OCI-LY3 (cell line): ENCODE measurements at regions not wholly inside any gene's neighbourhood (a gene's known extent, or its start where the extent isn't known, plus 50 kb on each side); places are given as distances from the start of the nearest gene placed in this dataset.

ENCODE experiments used
- H2AFZ ChIP-seq: fragments of 200-600, 300-600 bp; shearing (Covaris generic); 2 replicates; pipeline ENCODE4 v1.6.0; 2014; ENCODE audit warnings: antibody characterized with exemption, low read depth, low read length
- H3K27ac ChIP-seq: fragments of 200-600, 300-600 bp; sonication (generic); 2 replicates; pipeline ENCODE4 v1.5.1; 2014; ENCODE audit warnings: mild to moderate bottlenecking, low read length, moderate library complexity, mixed read lengths
- H3K27me3 ChIP-seq: fragments of 200-600, 300-600 bp; sonication (generic); 2 replicates; pipeline ENCODE4 v1.6.1; 2014; ENCODE audit warnings: low read depth, low read length, mixed read lengths
- H3K36me3 ChIP-seq: fragments of 200-600, 300-600 bp; sonication (generic); replicated peaks from 2 replicates; pipeline ENCODE3; 2014; ENCODE audit warnings: low read depth, low read length, mixed read lengths
- H3K4me1 ChIP-seq: fragments of 300-600, 200-600 bp; sonication (generic); 2 replicates; pipeline ENCODE4 v1.6.1; 2014; ENCODE audit warnings: low read length, mixed read lengths
- H3K4me2 ChIP-seq: fragments of 200-600, 300-600 bp; sonication (generic); 2 replicates; pipeline ENCODE4 v1.6.1; 2014; ENCODE audit warnings: low read length, mixed read lengths
- H3K4me3 ChIP-seq: fragments of 300-600, 200-600 bp; sonication (generic); 2 replicates; pipeline ENCODE4 v1.5.1; 2014; ENCODE audit warnings: antibody characterized with exemption, mild to moderate bottlenecking, low read length, moderate library complexity
- H3K79me2 ChIP-seq: fragments of 300-600, 200-600 bp; shearing (Covaris generic); 2 replicates; pipeline ENCODE4 v1.6.1; 2014; ENCODE audit warnings: mild to moderate bottlenecking, low read length, mixed read lengths
- H3K9ac ChIP-seq: fragments of 300-600, 200-600 bp; shearing (Covaris generic); 2 replicates; pipeline ENCODE4 v1.6.0; 2014; ENCODE audit warnings: mild to moderate bottlenecking, low read length, moderate library complexity
- H3K9me3 ChIP-seq: fragments of 200-600, 300-600 bp; shearing (Covaris generic); 2 replicates; pipeline ENCODE4 v1.6.1; 2014; ENCODE audit warnings: low read length, mixed read lengths; ENCODE audit not compliant: insufficient read depth
- H4K20me1 ChIP-seq: fragments of 200-600, 300-600 bp; sonication (generic); 2 replicates; pipeline ENCODE4 v1.6.1; 2016; ENCODE audit warnings: low read length, mixed read lengths; ENCODE audit not compliant: insufficient read depth
- EZH2phosphoT487 ChIP-seq: fragments of 200-600 bp; shearing (Covaris generic); IDR thresholded peaks from 2 replicates; pipeline ENCODE4 v1.6.1; 2018; ENCODE audit warnings: antibody characterized with exemption, mixed run types, low read depth
- TF ChIP-seq, protein P1 (sequence below): fragments of 200-600, 300-600 bp; sonication (generic); IDR thresholded peaks from 2 replicates; pipeline ENCODE4 v1.5.1; 2014; ENCODE audit warnings: antibody characterized with exemption, low read length, low read depth

GRCh38 chr2:226256709-226257376 lies 542.8 kb downstream of the IRS1 start:
- H3K9ac ChIP-seq: no peak overlapping the region
- no peak overlapping the region for H2AFZ ChIP-seq
- H4K20me1 ChIP-seq: no peaks in the 10 kb centered on the region
- no peak overlapping the region for H3K27ac ChIP-seq
- H3K9me3 ChIP-seq: no peaks in the 10 kb centered on the region
- H3K4me3 ChIP-seq: no peak overlapping the region
- H3K36me3 ChIP-seq: no peaks in the 10 kb centered on the region
- H3K4me1 ChIP-seq: no peaks in the 10 kb centered on the region
- no peaks in the 10 kb centered on the region for H3K27me3 ChIP-seq
- H3K79me2 ChIP-seq: no peaks in the 10 kb centered on the region
- no peak overlapping the region for H3K4me2 ChIP-seq
- TF ChIP-seq, protein P1, sequence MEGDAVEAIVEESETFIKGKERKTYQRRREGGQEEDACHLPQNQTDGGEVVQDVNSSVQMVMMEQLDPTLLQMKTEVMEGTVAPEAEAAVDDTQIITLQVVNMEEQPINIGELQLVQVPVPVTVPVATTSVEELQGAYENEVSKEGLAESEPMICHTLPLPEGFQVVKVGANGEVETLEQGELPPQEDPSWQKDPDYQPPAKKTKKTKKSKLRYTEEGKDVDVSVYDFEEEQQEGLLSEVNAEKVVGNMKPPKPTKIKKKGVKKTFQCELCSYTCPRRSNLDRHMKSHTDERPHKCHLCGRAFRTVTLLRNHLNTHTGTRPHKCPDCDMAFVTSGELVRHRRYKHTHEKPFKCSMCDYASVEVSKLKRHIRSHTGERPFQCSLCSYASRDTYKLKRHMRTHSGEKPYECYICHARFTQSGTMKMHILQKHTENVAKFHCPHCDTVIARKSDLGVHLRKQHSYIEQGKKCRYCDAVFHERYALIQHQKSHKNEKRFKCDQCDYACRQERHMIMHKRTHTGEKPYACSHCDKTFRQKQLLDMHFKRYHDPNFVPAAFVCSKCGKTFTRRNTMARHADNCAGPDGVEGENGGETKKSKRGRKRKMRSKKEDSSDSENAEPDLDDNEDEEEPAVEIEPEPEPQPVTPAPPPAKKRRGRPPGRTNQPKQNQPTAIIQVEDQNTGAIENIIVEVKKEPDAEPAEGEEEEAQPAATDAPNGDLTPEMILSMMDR: no peak
- TF ChIP-seq EZH2phosphoT487: no peak

GRCh38 chr2:226256237-226256636 lies 543.4 kb downstream of the IRS1 start:
- Histone ChIP-seq H3K9ac (no peak overlapping the region), H3K9me3 (no peaks in the 10 kb centered on the region), H3K4me1 (no peaks in the 10 kb centered on the region), H3K4me2 (no peak overlapping the region), H3K4me3 (no peak overlapping the region), H2AFZ (no peak overlapping the region), H4K20me1 (no peaks in the 10 kb centered on the region), H3K36me3 (no peaks in the 10 kb centered on the region), H3K79me2 (no peaks in the 10 kb centered on the region), H3K27ac (no peak overlapping the region), H3K27me3 (no peaks in the 10 kb centered on the region)
- TF ChIP-seq, protein P1: no peak
- TF ChIP-seq EZH2phosphoT487: no peak

GRCh38 chr2:226251661-226252060 lies 548.0 kb downstream of the IRS1 start:
- H3K9me3 ChIP-seq: no peaks in the 10 kb centered on the region
- no peak overlapping the region for H3K4me2 ChIP-seq
- H3K79me2 ChIP-seq: no peaks in the 10 kb centered on the region
- H3K27ac ChIP-seq: no peak overlapping the region
- no peaks in the 10 kb centered on the region for H4K20me1 ChIP-seq
- TF ChIP-seq EZH2phosphoT487: no peak
- TF ChIP-seq, protein P1: no peak
- H3K4me1 ChIP-seq: no peaks in the 10 kb centered on the region
- no peaks in the 10 kb centered on the region for H3K27me3 ChIP-seq
- H3K9ac ChIP-seq: no peak overlapping the region
- no peak overlapping the region for H2AFZ ChIP-seq
- no peak overlapping the region for H3K4me3 ChIP-seq
- no peaks in the 10 kb centered on the region for H3K36me3 ChIP-seq

DNA sequence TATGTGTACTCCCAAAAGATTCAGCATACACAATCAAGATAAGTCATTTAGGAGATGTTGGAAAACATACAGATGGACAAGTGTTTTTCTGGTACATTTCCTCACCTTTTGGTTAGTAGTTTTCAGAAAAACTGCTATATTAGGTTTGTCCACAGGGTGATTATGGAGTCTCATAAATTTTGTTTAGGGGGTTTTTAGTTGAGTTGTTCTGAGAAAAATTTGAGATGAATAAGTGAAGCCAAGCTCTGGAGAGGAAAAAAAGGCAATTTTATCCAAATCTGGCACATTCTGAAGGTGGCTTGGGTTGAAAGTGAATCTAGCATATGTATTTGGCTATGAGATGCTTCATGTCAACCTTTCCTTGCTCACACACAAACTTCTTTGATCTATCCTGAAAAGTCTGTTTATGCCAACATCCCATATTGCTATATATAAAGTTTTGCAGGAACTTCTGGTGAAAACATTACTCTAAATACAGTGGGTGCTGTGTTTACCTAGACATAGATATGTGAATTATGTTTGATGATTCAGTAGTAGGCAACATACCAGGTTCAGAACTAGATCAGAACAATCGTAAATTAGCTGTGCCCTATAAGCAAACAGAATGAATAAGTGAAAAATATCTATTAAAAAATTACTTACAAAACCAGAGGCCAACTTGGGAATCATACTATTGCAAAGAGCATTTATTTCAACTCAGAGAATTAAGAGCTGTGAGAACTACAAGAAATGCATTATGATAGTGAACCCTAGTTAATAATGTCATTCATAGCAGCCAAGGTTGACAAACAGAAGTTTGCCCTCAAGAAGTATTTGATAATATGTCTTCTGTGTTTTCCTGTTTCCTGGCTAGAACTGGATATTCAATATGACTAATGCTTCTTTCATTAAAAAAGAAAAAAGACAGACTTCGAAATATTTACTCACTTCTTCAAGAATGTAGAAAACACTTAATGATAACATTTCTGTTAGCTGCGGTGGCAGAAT lies 552.0 kb downstream of the IRS1 start:
- TF ChIP-seq, protein P1: no peak
- TF ChIP-seq EZH2phosphoT487: no peak
- H3K4me1 ChIP-seq: no peaks in the 10 kb centered on the region
- H3K27me3 ChIP-seq: no peaks in the 10 kb centered on the region
- no peaks in the 10 kb centered on the region for H3K79me2 ChIP-seq
- H3K9ac ChIP-seq: no peak overlapping the region
- H3K4me3 ChIP-seq: no peak overlapping the region
- H3K36me3 ChIP-seq: no peaks in the 10 kb centered on the region
- no peak overlapping the region for H3K27ac ChIP-seq
- H2AFZ ChIP-seq: no peak overlapping the region
- H3K9me3 ChIP-seq: no peaks in the 10 kb centered on the region
- no peak overlapping the region for H3K4me2 ChIP-seq
- no peaks in the 10 kb centered on the region for H4K20me1 ChIP-seq
